HG02798 (cell line): ENCODE measurements at regions not wholly inside any gene's neighbourhood (a gene's known extent, or its start where the extent isn't known, plus 50 kb on each side); places are given as distances from the start of the nearest gene placed in this dataset.
"Not testable (repeated sequence)": the region's sequence is repeated elsewhere in the genome, so short reads cannot be mapped to it uniquely, and the experiment has no call there.

Source experiments
- ATAC-seq: cut with Tn5 transposase; IDR thresholded peaks from one replicate; pipeline ENCODE4 v1.9.1; 2021; ENCODE audit warnings: mild to moderate bottlenecking; ENCODE audit not compliant: unreplicated experiment, poor library complexity

DNA sequence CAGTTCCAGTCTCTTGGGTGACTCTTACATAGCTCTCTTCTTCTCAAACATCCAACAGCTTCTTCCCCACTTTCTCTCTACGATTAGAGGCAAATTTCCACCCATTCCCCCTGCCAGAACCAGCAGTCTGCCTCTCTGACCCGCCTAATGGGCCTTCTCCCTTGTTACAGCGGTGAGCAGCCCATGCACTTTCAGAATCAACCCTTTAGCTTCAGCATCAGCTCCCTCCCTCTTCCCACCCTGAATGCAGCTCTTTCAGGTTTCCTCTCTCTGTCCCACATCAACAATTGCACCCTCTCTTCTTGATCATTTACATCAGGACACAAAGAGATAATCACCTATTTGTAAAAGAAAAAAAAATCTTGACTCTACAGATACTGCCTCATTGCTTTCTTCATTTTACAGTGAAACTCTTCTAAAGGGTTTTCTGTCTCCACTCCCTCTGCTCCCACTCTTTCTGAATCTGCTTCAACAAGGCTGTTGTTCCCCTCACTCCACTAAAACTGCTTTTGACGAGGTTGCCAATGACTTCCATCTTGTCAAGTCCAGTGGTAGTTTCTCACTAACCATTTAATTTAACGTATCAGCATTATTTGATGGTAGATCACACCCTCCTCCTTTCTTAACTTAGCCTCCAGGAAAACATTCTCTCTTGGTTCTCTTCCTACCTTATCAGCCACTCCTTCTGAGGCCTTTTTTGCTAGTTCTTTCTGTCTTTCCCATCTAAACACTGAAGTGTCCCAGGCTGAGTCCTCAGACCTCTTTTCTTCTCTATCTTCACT lies 106.6 kb downstream of the NPY start:
- ATAC-seq = no peak

- no peak for ATAC-seq
Measured at GRCh38 chr7:24392774-24393173, 108.8 kb downstream of the NPY start.

GRCh38 chr7:24395512-24395911 lies 111.5 kb downstream of the NPY start:
- ATAC-seq = no peak

DNA sequence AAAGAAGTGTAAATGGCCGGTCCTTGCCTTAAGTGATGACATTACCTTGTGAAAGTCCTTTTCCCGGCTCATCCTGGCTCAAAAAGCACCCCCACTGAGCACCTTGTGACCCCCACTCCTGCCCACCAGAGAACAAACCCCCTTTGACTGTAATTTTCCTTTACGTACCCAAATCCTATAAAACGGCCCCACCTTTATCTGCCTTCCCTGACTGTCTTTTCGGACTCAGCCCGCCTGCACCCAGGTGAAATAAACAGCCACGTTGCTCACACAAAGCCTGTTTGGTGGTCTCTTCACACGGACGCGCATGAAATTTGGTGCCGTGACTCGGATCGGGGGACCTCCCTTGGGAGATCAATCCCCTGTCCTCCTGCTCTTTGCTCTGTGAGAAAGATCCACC lies 112.4 kb downstream of the NPY start:
- not testable (repeated sequence) for ATAC-seq

GRCh38 chr7:24401628-24402593 lies 117.9 kb downstream of the NPY start:
- ATAC-seq = peak; percentile 38

DNA sequence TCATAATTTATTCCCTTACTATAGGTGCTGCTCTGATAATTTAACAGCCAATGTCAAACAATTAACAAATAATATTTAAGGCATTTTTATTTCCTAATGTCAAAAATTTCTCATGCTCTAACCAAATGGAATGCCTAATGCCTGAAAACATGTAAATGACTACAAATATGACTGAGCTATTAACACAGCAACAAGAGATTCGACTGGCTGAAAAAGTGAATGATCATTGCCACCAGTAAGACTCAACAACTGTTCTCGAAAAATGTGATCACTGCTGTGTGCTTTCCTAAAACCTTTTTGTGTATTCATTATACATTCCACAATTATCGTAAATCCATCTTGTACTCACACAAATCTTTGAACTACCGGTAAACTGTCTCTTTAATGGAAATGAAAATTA lies 118.7 kb downstream of the NPY start:
- ATAC-seq = no peak

GRCh38 chr7:24403557-24403956 lies 119.6 kb downstream of the NPY start:
- ATAC-seq = no peak

- no peak for ATAC-seq
Measured at GRCh38 chr7:24404315-24404714, 120.3 kb downstream of the NPY start.

DNA sequence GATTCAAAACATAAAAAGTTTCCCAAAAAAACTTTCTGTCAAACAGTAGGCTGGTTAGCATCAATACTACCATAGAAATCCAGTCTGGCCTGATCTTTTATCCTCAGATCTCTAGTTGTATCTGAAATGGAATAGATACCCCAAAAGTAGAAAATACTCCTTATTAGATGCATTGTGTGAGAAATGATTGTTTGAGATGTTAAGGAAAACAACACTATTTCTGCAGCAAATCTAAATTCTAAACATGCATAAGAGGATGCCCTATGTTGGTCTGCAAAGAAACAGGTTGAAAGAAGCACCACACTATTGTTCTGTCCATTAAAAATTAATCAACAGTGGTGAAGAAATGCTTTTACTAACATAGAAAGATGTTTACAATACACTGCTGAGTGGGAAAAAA lies 121.0 kb downstream of the NPY start:
- no peak for ATAC-seq

DNA sequence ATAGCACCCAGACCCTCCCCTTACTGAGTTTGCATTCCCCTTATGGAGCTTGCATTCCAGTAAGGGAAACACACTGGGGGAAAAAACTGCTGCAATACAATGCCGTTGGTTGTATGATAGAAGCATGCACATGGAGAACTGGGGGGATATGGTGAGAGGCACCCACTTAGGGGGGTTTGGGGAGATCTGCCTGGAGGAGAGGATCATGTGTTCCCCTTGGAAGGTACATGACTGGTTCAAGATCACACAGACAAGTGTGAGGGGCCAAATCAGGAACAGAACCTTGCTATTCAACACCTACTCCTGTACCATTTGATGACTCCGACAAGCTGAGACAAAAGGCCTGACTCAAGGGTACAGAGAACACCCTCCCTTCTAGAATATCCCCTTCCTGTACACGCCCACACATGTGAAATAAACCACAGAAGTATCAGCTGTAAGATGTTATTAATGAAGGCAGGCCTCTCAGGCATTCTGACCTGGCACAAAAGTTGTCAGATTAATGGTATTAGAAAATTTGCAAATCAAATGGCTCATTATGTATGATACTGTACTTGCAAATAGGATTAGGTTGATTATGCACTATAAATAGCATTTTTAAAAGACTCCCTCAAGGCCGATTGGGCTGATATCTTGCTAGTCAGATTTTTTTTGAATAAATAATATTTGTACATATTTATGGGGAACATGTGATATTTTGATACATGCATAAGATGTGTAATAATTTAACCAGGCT lies 122.2 kb downstream of the NPY start:
- ATAC-seq = peak; percentile 78

DNA sequence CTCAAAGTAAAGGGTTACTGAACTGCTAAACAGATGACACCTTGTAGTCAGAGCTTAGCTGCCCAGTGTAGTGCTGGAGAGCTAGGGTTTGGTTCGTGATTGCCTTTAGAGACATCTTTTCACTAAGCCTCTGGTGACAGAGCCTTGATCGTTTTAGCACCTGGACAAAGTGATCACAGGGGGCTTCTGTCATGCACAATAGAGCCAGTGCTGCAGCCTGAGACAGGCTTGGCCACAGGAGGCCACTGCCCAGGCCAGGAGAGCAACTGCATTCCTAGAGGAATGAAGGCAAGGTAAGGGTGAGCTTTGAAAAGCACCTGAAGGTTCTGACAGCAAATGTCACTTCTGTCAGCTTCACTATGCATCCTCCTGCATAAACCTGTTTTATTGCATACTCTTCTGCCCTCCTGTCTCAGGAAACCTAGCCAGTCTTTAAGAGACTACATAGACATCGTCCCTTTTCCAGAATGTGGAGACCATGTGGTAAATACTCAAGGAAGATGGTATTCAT lies 122.9 kb downstream of the NPY start:
- no peak for ATAC-seq

DNA sequence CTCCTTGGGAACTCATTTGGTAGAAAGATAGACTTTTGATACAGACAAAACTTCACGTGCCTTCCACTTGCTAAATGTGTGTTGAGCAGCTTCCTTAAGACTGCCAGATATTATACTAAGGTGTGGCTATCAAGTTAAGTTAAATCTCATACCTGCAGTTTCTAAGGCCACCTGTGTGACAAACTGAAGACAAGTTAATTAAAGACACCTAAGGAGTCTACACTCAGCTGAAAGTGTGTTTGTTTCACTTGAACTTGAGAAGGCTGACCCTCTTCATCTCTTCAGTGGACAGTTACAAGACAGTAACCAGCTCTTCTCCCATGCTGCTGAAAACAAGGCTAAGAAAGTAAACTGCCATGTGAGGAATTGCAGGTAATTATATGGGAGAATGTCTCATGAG lies 124.0 kb downstream of the NPY start:
- no peak for ATAC-seq

GRCh38 chr7:24408798-24409430 lies 124.9 kb downstream of the NPY start:
- ATAC-seq = no peak

DNA sequence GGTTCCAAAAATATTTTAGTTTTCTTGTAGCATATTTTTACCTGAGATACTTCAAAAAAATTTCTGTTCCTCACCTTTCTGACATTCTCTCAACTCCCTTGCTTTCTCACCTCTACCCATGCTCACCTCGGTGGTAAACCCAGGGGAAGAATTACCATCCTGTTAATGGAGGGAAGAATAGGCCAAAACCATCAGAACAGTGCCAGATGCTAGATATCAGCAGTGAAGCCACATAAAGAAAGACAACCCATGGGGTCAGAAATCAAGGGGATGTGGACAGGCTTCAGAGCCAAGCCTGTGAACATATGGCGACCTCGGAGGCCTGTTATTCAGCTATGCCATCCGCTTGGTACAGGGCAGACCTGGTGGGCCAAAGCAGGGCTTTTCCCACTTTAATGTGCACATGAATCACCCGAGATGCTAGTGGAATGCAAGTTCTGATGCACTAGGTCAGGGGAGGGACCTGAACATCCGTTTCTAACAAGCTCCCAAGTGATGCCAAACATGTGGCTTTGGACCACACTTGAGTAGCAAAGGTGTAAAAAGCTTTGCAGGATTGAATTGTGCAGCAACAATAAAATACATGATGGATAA lies 125.5 kb downstream of the NPY start:
- no peak for ATAC-seq

GRCh38 chr7:24411226-24411625 lies 127.2 kb downstream of the NPY start:
- ATAC-seq = no peak

DNA sequence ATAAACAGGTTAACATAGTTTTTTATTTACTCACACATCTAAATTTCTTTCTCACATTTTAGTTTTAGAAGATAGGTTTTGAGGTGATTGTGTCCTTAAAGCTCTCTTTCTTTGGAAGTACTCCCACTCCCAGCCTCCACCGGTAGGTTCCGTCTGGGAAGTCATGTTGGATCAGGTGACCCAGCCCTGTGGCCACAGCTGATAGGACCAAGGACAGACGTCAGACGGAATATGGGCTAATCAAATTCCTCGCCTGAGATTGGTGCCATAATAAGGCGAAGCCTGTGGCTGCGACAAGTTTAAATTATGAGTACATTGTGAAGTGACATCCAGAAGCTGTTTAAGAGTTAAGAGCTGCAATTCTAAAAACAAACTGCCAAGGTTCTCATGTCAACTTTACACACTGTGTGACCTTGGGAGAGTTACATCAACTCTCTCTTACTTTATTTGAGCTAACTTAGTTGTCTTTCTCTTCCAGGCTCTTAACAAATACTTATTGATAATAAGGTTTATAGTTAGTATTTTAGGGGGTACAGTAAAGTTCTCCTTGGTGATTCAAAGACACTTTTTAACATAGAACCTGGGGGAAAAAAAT lies 133.6 kb downstream of the NPY start:
- no peak for ATAC-seq

GRCh38 chr7:24419077-24419476 lies 135.1 kb downstream of the NPY start:
- ATAC-seq = no peak

DNA sequence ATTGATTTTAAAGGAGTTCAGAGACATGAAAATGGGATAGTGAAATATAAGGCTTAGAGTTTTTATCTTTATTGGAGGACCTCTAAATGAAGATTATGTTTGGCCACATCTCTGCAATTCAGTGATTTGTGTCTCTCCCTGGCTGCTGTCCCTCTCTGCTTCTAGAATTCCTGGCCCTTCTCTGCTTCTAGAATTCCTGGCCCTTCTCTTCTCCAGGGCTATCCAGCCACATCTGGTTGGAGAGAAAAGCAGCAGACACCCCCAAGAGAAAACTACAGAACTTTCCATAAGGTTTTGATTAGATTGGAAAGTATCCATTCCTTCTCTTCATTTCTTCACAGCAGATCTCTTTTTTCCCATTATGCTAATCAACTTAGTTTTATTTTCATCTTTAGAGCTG lies 135.5 kb downstream of the NPY start:
- no peak for ATAC-seq

DNA sequence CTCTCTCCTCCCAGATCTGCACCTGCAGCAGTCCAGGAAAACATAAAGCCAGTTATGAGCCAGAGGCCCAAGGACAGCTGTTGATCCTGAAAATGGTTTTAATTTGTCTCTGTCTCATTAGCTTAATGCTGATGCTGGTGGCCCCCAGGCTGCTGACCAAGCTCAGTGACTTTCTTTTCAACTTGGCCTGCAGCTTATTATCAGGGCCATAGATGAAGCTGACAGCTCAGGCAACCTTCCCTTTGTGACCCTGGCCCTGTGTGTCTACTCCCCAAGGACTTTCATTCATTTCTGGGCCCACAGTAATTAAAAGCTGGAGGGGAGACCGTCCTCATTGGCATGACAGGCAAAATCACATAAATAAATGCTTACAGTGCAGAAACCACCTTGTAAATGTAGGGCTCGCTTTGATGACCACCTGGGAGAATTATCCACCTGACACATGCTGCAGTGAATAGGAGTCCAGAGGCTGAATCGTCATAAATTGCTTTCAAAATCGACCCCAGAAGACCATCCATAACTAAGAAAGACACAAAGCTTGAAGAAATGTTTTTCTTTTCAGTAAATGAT lies 138.5 kb downstream of the NPY start:
- no peak for ATAC-seq
